Stimulated activated CD8-positive, alpha-beta memory T cell treated with anti-CD3 and anti-CD28 coated beads, Interleukin-12 subunit alpha, Interleukin-12 subunit beta, amount 100 ng/mL, for 24 hours (primary cell): ENCODE measurements at regions not wholly inside any gene's neighbourhood (a gene's known extent, or its start where the extent isn't known, plus 50 kb on each side); places are given as distances from the start of the nearest gene placed in this dataset.
"Not testable (repeated sequence)": the region's sequence is repeated elsewhere in the genome, so short reads cannot be mapped to it uniquely, and the experiment has no call there.

Experiments used
- DNase-seq: peaks from one replicate; pipeline ENCODE4 v3.0.0-alpha.2; 2020; ENCODE audit errors: extremely low read depth

GRCh38 chr5:108461628-108462367 lies 79.9 kb upstream of the FBXL17 start:
- DNase-seq: no peak

GRCh38 chr5:108459769-108460168 lies 77.9 kb upstream of the FBXL17 start:
- DNase-seq: no peak

GRCh38 chr5:108451269-108451668 lies 69.4 kb upstream of the FBXL17 start:
- no peak for DNase-seq

- DNase-seq: not testable (repeated sequence)
Observed at GRCh38 chr5:108444130-108444529, 62.2 kb upstream of the FBXL17 start.

GRCh38 chr5:108442063-108442651 lies 60.3 kb upstream of the FBXL17 start:
- DNase-seq: not testable (repeated sequence)

- DNase-seq: no peak
Observed at GRCh38 chr5:108437425-108437824, 55.5 kb upstream of the FBXL17 start.

GRCh38 chr5:108436696-108437095 lies 54.8 kb upstream of the FBXL17 start:
- no peak for DNase-seq

GRCh38 chr5:108433600-108433999 lies 51.7 kb upstream of the FBXL17 start:
- no peak for DNase-seq

GRCh38 chr5:108432024-108432423 lies 50.1 kb upstream of the FBXL17 start:
- no peak for DNase-seq
